ENCODE measurements at regions not wholly inside any gene's neighbourhood (a gene's known extent, or its start where the extent isn't known, plus 50 kb on each side); places are given as distances from the start of the nearest gene placed in this dataset.

GRCh38 chr4:165678936-165679325, 194.1 kb upstream of the TLL1 start:
- no peak for TF ChIP-seq POLR2A (IDR thresholded peaks at IDR 0.05)
- TF ChIP-seq, protein P1, sequence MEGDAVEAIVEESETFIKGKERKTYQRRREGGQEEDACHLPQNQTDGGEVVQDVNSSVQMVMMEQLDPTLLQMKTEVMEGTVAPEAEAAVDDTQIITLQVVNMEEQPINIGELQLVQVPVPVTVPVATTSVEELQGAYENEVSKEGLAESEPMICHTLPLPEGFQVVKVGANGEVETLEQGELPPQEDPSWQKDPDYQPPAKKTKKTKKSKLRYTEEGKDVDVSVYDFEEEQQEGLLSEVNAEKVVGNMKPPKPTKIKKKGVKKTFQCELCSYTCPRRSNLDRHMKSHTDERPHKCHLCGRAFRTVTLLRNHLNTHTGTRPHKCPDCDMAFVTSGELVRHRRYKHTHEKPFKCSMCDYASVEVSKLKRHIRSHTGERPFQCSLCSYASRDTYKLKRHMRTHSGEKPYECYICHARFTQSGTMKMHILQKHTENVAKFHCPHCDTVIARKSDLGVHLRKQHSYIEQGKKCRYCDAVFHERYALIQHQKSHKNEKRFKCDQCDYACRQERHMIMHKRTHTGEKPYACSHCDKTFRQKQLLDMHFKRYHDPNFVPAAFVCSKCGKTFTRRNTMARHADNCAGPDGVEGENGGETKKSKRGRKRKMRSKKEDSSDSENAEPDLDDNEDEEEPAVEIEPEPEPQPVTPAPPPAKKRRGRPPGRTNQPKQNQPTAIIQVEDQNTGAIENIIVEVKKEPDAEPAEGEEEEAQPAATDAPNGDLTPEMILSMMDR (IDR thresholded peaks at IDR 0.05), result no peak
